ENCODE measurements at regions not wholly inside any gene's neighbourhood (a gene's known extent, or its start where the extent isn't known, plus 50 kb on each side); places are given as distances from the start of the nearest gene placed in this dataset.
A peak's percentile ranks its signal among the peaks of the same experiment; 100 is the strongest.

- TF ChIP-seq, protein P1, sequence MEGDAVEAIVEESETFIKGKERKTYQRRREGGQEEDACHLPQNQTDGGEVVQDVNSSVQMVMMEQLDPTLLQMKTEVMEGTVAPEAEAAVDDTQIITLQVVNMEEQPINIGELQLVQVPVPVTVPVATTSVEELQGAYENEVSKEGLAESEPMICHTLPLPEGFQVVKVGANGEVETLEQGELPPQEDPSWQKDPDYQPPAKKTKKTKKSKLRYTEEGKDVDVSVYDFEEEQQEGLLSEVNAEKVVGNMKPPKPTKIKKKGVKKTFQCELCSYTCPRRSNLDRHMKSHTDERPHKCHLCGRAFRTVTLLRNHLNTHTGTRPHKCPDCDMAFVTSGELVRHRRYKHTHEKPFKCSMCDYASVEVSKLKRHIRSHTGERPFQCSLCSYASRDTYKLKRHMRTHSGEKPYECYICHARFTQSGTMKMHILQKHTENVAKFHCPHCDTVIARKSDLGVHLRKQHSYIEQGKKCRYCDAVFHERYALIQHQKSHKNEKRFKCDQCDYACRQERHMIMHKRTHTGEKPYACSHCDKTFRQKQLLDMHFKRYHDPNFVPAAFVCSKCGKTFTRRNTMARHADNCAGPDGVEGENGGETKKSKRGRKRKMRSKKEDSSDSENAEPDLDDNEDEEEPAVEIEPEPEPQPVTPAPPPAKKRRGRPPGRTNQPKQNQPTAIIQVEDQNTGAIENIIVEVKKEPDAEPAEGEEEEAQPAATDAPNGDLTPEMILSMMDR (IDR thresholded peaks at IDR 0.05), result peak in 1 of 3 experiments; percentile 16
- TF ChIP-seq POLR2A (IDR thresholded peaks at IDR 0.05), result no peak
Observed at GRCh38 chr3:10703875-10704274, 112.2 kb upstream of the SLC6A11 start.

All from testis (tissue), 2 donors.